A549 (cell line): ENCODE measurements at regions not wholly inside any gene's neighbourhood (a gene's known extent, or its start where the extent isn't known, plus 50 kb on each side); places are given as distances from the start of the nearest gene placed in this dataset.
"Not testable (repeated sequence)": the region's sequence is repeated elsewhere in the genome, so short reads cannot be mapped to it uniquely, and the experiment has no call there.

ENCODE experiments used
- CEBPB ChIP-seq, 2 experiments: fragments of >200 bp in 1 of 2; sonication (Bioruptor Twin) in 1 of 2; formaldehyde crosslinking in 1 of 2; IDR thresholded peaks; 2 replicates each; pipeline ENCODE4 v1.6.1; 2012 to 2016
- ESRRA ChIP-seq: fragments of 150-350 bp; IDR thresholded peaks from 2 replicates; pipeline ENCODE4 v1.6.1; 2014; ENCODE audit warnings: mild to moderate bottlenecking, low read length, borderline replicate concordance
- JUN ChIP-seq, 2 experiments: fragments of >200 bp; sonication (Bioruptor Twin); formaldehyde crosslinking; IDR thresholded peaks; 2 replicates in 1 of 2; 3 replicates in 1 of 2; pipeline ENCODE4 v1.6.1; 2016 to 2017

GRCh38 chr3:116519823-116520222, 74.5 kb upstream of the LSAMP start:
- TF ChIP-seq ESRRA; JUN (IDR thresholded peaks at IDR 0.05); CEBPB (IDR thresholded peaks at IDR 0.05): not testable (repeated sequence)
